H1 (cell line): ENCODE measurements at regions not wholly inside any gene's neighbourhood (a gene's known extent, or its start where the extent isn't known, plus 50 kb on each side); places are given as distances from the start of the nearest gene placed in this dataset.
"Not testable (repeated sequence)": the region's sequence is repeated elsewhere in the genome, so short reads cannot be mapped to it uniquely, and the experiment has no call there.

Experiments used
- CTCF ChIA-PET: fragments of 300-600 bp; sonication (Branson Sonifier 250); formaldehyde crosslinking; loops from one replicate; lab custom pipeline; 2021; ENCODE audit not compliant: partially characterized antibody; lab: Charles Lee
- POLR2A ChIA-PET: fragments of 300-600 bp; sonication (Branson Sonifier 250); formaldehyde crosslinking; loops from one replicate; lab custom pipeline; 2021; ENCODE audit warnings: inconsistent platforms; ENCODE audit not compliant: partially characterized antibody; lab: Charles Lee
- DNase-seq, 2 experiments: peaks; one replicate each; pipeline versions ENCODE4 v3.0.0 to v3.0.0-alpha.2; 2010 to 2022; ENCODE audit warnings: low spot score in 2 of 2, low read depth in 1 of 2, mixed read lengths in 1 of 2
- FAIRE-seq: peaks from 2 replicates; lab custom pipeline; 2011; peaks lifted over from hg19 to GRCh38; lab: Jason Lieb, UNC
- H2AFZ ChIP-seq: 2 replicates; pipeline ENCODE4 v1.8.1; 2012; ENCODE audit warnings: low read length, inconsistent platforms
- H2AK5ac ChIP-seq: 2 replicates; pipeline ENCODE4 v1.6.1; 2013; ENCODE audit warnings: low read depth, low read length
- H2BK120ac ChIP-seq: replicated peaks from 2 replicates; pipeline ENCODE3; 2013; ENCODE audit warnings: low read depth, low read length, inconsistent platforms
- H2BK12ac ChIP-seq: 2 replicates; pipeline ENCODE4 v1.6.1; 2013; ENCODE audit warnings: low read depth, low read length
- H2BK15ac ChIP-seq: 2 replicates; pipeline ENCODE4 v1.6.1; 2013; ENCODE audit warnings: low read length
- H2BK20ac ChIP-seq: 2 replicates; pipeline ENCODE4 v1.6.1; 2013; ENCODE audit warnings: low read length
- H2BK5ac ChIP-seq: 2 replicates; pipeline ENCODE4 v1.6.1; 2013; ENCODE audit warnings: low read depth, low read length
- H3K14ac ChIP-seq: 2 replicates; pipeline ENCODE4 v1.6.1; 2013; ENCODE audit warnings: inconsistent platforms; ENCODE audit not compliant: insufficient read length
- H3K18ac ChIP-seq: 2 replicates; pipeline ENCODE4 v1.6.1; 2013; ENCODE audit warnings: low read length; ENCODE audit errors: extremely low read depth
- H3K23ac ChIP-seq: 2 replicates; pipeline ENCODE4 v1.6.1; 2013; ENCODE audit warnings: inconsistent platforms; ENCODE audit not compliant: insufficient read length
- H3K23me2 ChIP-seq: 2 replicates; pipeline ENCODE4 v1.6.1; 2013; ENCODE audit warnings: low read depth, low read length
- H3K27ac ChIP-seq: 2 replicates; pipeline ENCODE4 v1.6.1; 2011; ENCODE audit warnings: low read depth, low read length, inconsistent platforms
- H3K27me3 ChIP-seq, 4 experiments: replicated peaks in 1 of 4; 1 replicate in 1 of 4; 2 replicates in 3 of 4; pipeline versions ENCODE4 v1.6.1 to v1.8.1; 2011 to 2013; ENCODE audit warnings: low read length in 3 of 4, mild to moderate bottlenecking in 3 of 4, inconsistent platforms in 2 of 4, mixed read lengths in 2 of 4, moderate library complexity in 1 of 4; ENCODE audit not compliant: control insufficient read depth in 3 of 4, insufficient read depth in 3 of 4; ENCODE audit errors: extremely low read depth in 1 of 4
- H3K36me3 ChIP-seq, 4 experiments: 2 replicates each; pipeline versions ENCODE4 v1.6.1 to v1.8.1; 2011 to 2013; ENCODE audit warnings: mild to moderate bottlenecking in 4 of 4, low read length in 3 of 4, moderate library complexity in 2 of 4, control low read depth in 1 of 4, inconsistent platforms in 1 of 4; ENCODE audit not compliant: insufficient read depth in 4 of 4, control insufficient read depth in 2 of 4
- H3K4ac ChIP-seq: replicated peaks from 2 replicates; pipeline ENCODE3; 2013; ENCODE audit warnings: low read length, low read depth, mixed read lengths, inconsistent platforms; ENCODE audit not compliant: insufficient read length
- H3K4me1 ChIP-seq, 4 experiments: replicated peaks in 1 of 4; 1 replicate in 1 of 4; 2 replicates in 3 of 4; pipeline versions ENCODE4 v1.6.1 to v1.8.1; 2011 to 2013; ENCODE audit warnings: low read length in 3 of 4, inconsistent platforms in 2 of 4, mixed read lengths in 1 of 4; ENCODE audit not compliant: insufficient read depth in 4 of 4, control insufficient read depth in 3 of 4
- H3K4me2 ChIP-seq, 2 experiments: 2 replicates each; pipeline versions ENCODE4 v1.6.1 to v1.8.1; 2011 to 2013; ENCODE audit warnings: low read depth in 2 of 2, low read length in 2 of 2, control low read depth in 1 of 2, inconsistent platforms in 1 of 2, mild to moderate bottlenecking in 1 of 2; ENCODE audit not compliant: insufficient read depth in 1 of 2
- H3K4me3 ChIP-seq, 4 experiments: fragments of 200-600, 300-600 bp in 1 of 4; sonication (generic), shearing (Covaris generic), sonication (Bioruptor Twin) in 1 of 4; 2 replicates each; pipeline versions ENCODE4 v1.5.1 to v1.8.1; 2011 to 2016; ENCODE audit warnings: low read length in 4 of 4, low read depth in 3 of 4, control low read depth in 2 of 4, inconsistent platforms in 2 of 4, mild to moderate bottlenecking in 2 of 4, mixed read lengths in 1 of 4, moderate library complexity in 1 of 4; ENCODE audit not compliant: insufficient read depth in 2 of 4; ENCODE audit errors: extremely low read depth in 1 of 4
- H3K56ac ChIP-seq: replicated peaks from 2 replicates; pipeline ENCODE3; 2013; ENCODE audit warnings: low read depth, mild to moderate bottlenecking, mixed read lengths, low read length, inconsistent platforms; ENCODE audit not compliant: insufficient read length
- H3K79me1 ChIP-seq: 2 replicates; pipeline ENCODE4 v1.6.1; 2013; ENCODE audit warnings: low read depth, low read length, control low read depth
- H3K79me2 ChIP-seq, 2 experiments: 2 replicates each; pipeline versions ENCODE4 v1.6.1 to v1.8.1; 2012 to 2013; ENCODE audit warnings: low read length in 2 of 2, mild to moderate bottlenecking in 2 of 2, inconsistent platforms in 1 of 2; ENCODE audit not compliant: insufficient read depth in 2 of 2, control insufficient read depth in 1 of 2
- H3K9ac ChIP-seq, 4 experiments: replicated peaks in 1 of 4; 1 replicate in 1 of 4; 2 replicates in 3 of 4; pipeline versions ENCODE4 v1.6.1 to v1.8.1; 2011 to 2013; ENCODE audit warnings: low read depth in 3 of 4, low read length in 3 of 4, control low read depth in 2 of 4, mild to moderate bottlenecking in 2 of 4, moderate library complexity in 2 of 4, inconsistent platforms in 1 of 4; ENCODE audit errors: extremely low read depth in 1 of 4
- H3K9me3 ChIP-seq, 2 experiments: 2 replicates each; pipeline versions ENCODE4 v1.6.1 to v1.8.1; 2012 to 2013; ENCODE audit warnings: mild to moderate bottlenecking in 2 of 2, moderate library complexity in 2 of 2, control low read depth in 1 of 2, inconsistent platforms in 1 of 2, low read depth in 1 of 2, low read length in 1 of 2, mixed read lengths in 1 of 2; ENCODE audit not compliant: insufficient read depth in 2 of 2
- H4K20me1 ChIP-seq, 2 experiments: replicated peaks in 1 of 2; 2 replicates each; pipeline versions ENCODE3 to v1.8.1; 2011 to 2013; ENCODE audit warnings: inconsistent platforms in 2 of 2, low read length in 2 of 2, mild to moderate bottlenecking in 1 of 2; ENCODE audit not compliant: insufficient read depth in 2 of 2, control insufficient read depth in 1 of 2
- H4K5ac ChIP-seq: 2 replicates; pipeline ENCODE4 v1.6.1; 2013; ENCODE audit warnings: low read length, low read depth, mixed read lengths, inconsistent platforms; ENCODE audit not compliant: insufficient read length
- H4K8ac ChIP-seq: 2 replicates; pipeline ENCODE4 v1.8.0; 2013; ENCODE audit warnings: mild to moderate bottlenecking, moderate library complexity, low read length, inconsistent platforms; ENCODE audit not compliant: insufficient read depth; ENCODE audit errors: extremely low read depth
- H4K91ac ChIP-seq: replicated peaks from 2 replicates; pipeline ENCODE3; 2013; ENCODE audit warnings: low read length, mixed read lengths, inconsistent platforms; ENCODE audit not compliant: insufficient read length

GRCh38 chr18:43787721-43788120, 510.4 kb upstream of the SYT4 start:
- H2BK12ac ChIP-seq, H3K27me3 ChIP-seq, H3K27ac ChIP-seq, H2BK20ac ChIP-seq, H3K79me2 ChIP-seq, CTCF ChIA-PET, H3K4me1 ChIP-seq, H3K23ac ChIP-seq, H3K79me1 ChIP-seq, H2AFZ ChIP-seq, H3K36me3 ChIP-seq, H3K9me3 ChIP-seq, H3K4me2 ChIP-seq, H2BK120ac ChIP-seq, H3K18ac ChIP-seq, H4K91ac ChIP-seq, H3K4me3 ChIP-seq, H2BK15ac ChIP-seq, H3K14ac ChIP-seq, H3K23me2 ChIP-seq, H3K4ac ChIP-seq, H4K8ac ChIP-seq, DNase-seq, H4K20me1 ChIP-seq, H3K56ac ChIP-seq, H2BK5ac ChIP-seq, FAIRE-seq, H2AK5ac ChIP-seq, H4K5ac ChIP-seq, H3K9ac ChIP-seq: not testable (repeated sequence)
- POLR2A ChIA-PET = interaction anchor here (0.6 kb wide), 1 partner anchor 40 kb away, joined by 3 read pairs; no protein-coding TSS in a partner anchor
